K562 (cell line): ENCODE measurements at regions not wholly inside any gene's neighbourhood (a gene's known extent, or its start where the extent isn't known, plus 50 kb on each side); places are given as distances from the start of the nearest gene placed in this dataset.

ENCODE experiments used
- ZKSCAN1 ChIP-seq: fragments of 150-350 bp; IDR thresholded peaks from 2 replicates; pipeline ENCODE4 v1.6.1; 2016; ENCODE audit warnings: low read depth, low read length
- TF ChIP-seq, protein P1 (sequence below): fragments of 450-650 bp; IDR thresholded peaks from 2 replicates; pipeline ENCODE4 v1.6.1; 2016; ENCODE audit warnings: low read depth
- TF ChIP-seq, protein P2 (sequence below): fragments of 450-650 bp; IDR thresholded peaks from 2 replicates; pipeline ENCODE4 v1.6.1; 2016; ENCODE audit warnings: missing biosample characterization, missing genetic modification characterization

DNA sequence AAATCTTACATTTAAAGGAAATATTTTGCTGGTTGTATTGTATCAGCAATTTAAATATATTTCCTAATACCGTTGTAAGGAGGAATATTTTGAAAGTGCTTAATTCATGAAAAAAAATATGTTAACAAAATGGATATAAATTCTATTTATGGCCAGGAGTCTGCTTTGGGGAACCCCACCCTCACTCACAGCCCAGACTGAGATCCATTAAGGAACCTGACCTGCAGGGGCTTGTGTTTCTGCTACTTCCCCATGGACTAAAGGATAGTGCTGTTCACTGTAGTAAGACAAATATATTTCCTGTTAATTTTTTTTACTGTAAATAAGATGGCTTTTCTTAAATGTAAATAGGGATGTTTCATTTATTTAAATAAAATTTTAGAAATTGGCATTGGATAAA, 221.9 kb upstream of the COL3A1 start (continued):
- TF ChIP-seq, protein P1, sequence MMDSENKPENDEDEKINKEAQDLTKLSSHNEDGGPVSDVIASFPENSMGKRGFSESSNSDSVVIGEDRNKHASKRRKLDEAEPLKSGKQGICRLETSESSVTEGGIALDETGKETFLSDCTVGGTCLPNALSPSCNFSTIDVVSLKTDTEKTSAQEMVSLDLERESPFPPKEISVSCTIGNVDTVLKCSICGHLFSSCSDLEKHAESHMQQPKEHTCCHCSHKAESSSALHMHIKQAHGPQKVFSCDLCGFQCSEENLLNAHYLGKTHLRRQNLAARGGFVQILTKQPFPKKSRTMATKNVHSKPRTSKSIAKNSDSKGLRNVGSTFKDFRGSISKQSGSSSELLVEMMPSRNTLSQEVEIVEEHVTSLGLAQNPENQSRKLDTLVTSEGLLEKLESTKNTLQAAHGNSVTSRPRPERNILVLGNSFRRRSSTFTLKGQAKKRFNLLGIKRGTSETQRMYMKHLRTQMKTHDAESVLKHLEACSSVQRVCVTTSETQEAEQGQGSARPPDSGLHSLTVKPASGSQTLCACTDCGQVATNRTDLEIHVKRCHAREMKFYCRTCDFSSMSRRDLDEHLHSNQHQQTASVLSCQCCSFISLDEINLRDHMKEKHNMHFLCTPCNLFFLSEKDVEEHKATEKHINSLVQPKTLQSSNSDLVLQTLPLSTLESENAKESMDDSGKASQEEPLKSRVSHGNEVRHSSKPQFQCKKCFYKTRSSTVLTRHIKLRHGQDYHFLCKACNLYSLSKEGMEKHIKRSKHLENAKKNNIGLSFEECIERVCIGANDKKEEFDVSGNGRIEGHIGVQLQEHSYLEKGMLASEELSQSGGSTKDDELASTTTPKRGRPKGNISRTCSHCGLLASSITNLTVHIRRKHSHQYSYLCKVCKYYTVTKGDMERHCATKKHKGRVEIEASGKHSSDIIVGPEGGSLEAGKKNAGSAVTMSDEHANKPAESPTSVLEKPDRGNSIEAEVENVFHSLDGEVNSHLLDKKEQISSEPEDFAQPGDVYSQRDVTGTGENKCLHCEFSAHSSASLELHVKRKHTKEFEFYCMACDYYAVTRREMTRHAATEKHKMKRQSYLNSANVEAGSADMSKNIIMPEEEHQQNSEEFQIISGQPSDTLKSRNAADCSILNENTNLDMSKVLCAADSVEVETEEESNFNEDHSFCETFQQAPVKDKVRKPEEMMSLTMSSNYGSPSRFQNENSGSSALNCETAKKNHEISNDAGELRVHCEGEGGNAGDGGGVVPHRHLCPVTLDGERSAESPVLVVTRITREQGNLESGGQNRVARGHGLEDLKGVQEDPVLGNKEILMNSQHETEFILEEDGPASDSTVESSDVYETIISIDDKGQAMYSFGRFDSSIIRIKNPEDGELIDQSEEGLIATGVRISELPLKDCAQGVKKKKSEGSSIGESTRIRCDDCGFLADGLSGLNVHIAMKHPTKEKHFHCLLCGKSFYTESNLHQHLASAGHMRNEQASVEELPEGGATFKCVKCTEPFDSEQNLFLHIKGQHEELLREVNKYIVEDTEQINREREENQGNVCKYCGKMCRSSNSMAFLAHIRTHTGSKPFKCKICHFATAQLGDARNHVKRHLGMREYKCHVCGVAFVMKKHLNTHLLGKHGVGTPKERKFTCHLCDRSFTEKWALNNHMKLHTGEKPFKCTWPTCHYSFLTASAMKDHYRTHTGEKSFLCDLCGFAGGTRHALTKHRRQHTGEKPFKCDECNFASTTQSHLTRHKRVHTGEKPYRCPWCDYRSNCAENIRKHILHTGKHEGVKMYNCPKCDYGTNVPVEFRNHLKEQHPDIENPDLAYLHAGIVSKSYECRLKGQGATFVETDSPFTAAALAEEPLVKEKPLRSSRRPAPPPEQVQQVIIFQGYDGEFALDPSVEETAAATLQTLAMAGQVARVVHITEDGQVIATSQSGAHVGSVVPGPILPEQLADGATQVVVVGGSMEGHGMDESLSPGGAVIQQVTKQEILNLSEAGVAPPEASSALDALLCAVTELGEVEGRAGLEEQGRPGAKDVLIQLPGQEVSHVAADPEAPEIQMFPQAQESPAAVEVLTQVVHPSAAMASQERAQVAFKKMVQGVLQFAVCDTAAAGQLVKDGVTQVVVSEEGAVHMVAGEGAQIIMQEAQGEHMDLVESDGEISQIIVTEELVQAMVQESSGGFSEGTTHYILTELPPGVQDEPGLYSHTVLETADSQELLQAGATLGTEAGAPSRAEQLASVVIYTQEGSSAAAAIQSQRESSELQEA = no peak
- TF ChIP-seq, protein P2, sequence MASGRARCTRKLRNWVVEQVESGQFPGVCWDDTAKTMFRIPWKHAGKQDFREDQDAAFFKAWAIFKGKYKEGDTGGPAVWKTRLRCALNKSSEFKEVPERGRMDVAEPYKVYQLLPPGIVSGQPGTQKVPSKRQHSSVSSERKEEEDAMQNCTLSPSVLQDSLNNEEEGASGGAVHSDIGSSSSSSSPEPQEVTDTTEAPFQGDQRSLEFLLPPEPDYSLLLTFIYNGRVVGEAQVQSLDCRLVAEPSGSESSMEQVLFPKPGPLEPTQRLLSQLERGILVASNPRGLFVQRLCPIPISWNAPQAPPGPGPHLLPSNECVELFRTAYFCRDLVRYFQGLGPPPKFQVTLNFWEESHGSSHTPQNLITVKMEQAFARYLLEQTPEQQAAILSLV (tag) = no peak
- no peak for TF ChIP-seq ZKSCAN1
- TF ChIP-seq, all 486 proteins: peak for 0
